HepG2 (cell line): ENCODE measurements at regions not wholly inside any gene's neighbourhood (a gene's known extent, or its start where the extent isn't known, plus 50 kb on each side); places are given as distances from the start of the nearest gene placed in this dataset.

Experiments
- ETV6 ChIP-seq: sonication (generic); formaldehyde crosslinking; conservative IDR thresholded peaks from 2 replicates; pipeline ENCODE4 v1.4.0; 2020; ENCODE audit warnings: missing genetic modification reagents
- FOXP1 ChIP-seq, 2 experiments: fragments of 450-650 bp in 1 of 2; IDR thresholded peaks; 2 replicates each; pipeline ENCODE4 v1.6.1; 2017 to 2018; ENCODE audit warnings: antibody characterized with exemption in 1 of 2
- GLI4 ChIP-seq: sonication (generic); formaldehyde crosslinking; IDR thresholded peaks from 2 replicates; pipeline ENCODE4 v1.5.1; 2020; ENCODE audit warnings: missing genetic modification reagents, mild to moderate bottlenecking, moderate library complexity, borderline replicate concordance
- GLMP ChIP-seq: sonication (generic); formaldehyde crosslinking; IDR thresholded peaks from 2 replicates; pipeline ENCODE4 v1.9.0; 2021; ENCODE audit warnings: missing genetic modification reagents, mild to moderate bottlenecking, borderline replicate concordance
- HMG20A ChIP-seq: IDR thresholded peaks from 2 replicates; pipeline ENCODE4 v1.6.1; 2016; ENCODE audit warnings: borderline replicate concordance
- HNF1B ChIP-seq: sonication (generic); formaldehyde crosslinking; IDR thresholded peaks from 2 replicates; pipeline ENCODE4 v1.5.1; 2020; ENCODE audit warnings: mild to moderate bottlenecking, moderate library complexity, missing genetic modification reagents
- HOXA7 ChIP-seq: sonication (generic); formaldehyde crosslinking; IDR thresholded peaks from 2 replicates; pipeline ENCODE4 v1.8.1; 2022; ENCODE audit warnings: mild to moderate bottlenecking, missing genetic modification reagents, moderate library complexity
- IKZF1 ChIP-seq: fragments of 450-650 bp; IDR thresholded peaks from 2 replicates; pipeline ENCODE4 v1.7.1; 2016
- KDM5A ChIP-seq: fragments of 200-600 bp; sonication (generic); IDR thresholded peaks from 2 replicates; pipeline ENCODE4 v1.7.0; 2018; ENCODE audit warnings: antibody characterized with exemption, mild to moderate bottlenecking, low read length, borderline replicate concordance
- KLF9 ChIP-seq: IDR thresholded peaks from 2 replicates; pipeline ENCODE4 v1.6.1; 2016; ENCODE audit warnings: low read depth
- NFATC3 ChIP-seq: sonication (generic); formaldehyde crosslinking; IDR thresholded peaks from 2 replicates; pipeline ENCODE4 v1.5.1; 2020; ENCODE audit warnings: mild to moderate bottlenecking, missing genetic modification reagents
- PRPF4 ChIP-seq: fragments of 200-400 bp; formaldehyde crosslinking; IDR thresholded peaks from 2 replicates; pipeline ENCODE4 v1.6.1; 2016; ENCODE audit warnings: low read length, low read depth; ENCODE audit not compliant: poor library complexity, severe bottlenecking
- RARG ChIP-seq: sonication (generic); formaldehyde crosslinking; IDR thresholded peaks from 2 replicates; pipeline ENCODE4 v1.4.0; 2020; ENCODE audit warnings: low read depth, mild to moderate bottlenecking, missing genetic modification reagents
- RXRB ChIP-seq: IDR thresholded peaks from 2 replicates; pipeline ENCODE4 v1.6.1; 2016; ENCODE audit warnings: borderline replicate concordance, missing genetic modification reagents, missing compliant biosample characterization
- TBX3 ChIP-seq: fragments of 450-650 bp; IDR thresholded peaks from 2 replicates; pipeline ENCODE4 v1.6.1; 2017; ENCODE audit warnings: antibody characterized with exemption, mild to moderate bottlenecking, inconsistent platforms, borderline replicate concordance
- TFDP2 ChIP-seq: sonication (generic); formaldehyde crosslinking; IDR thresholded peaks from 2 replicates; pipeline ENCODE4 v1.4.0; 2020; ENCODE audit warnings: missing genetic modification reagents
- ZBTB14 ChIP-seq: sonication (generic); formaldehyde crosslinking; IDR thresholded peaks from 2 replicates; pipeline ENCODE4 v1.4.0; 2020; ENCODE audit warnings: missing genetic modification reagents
- ZBTB43 ChIP-seq: sonication (generic); formaldehyde crosslinking; conservative IDR thresholded peaks from 2 replicates; pipeline ENCODE4 v1.4.0; 2020; ENCODE audit warnings: missing genetic modification reagents
- ZFP41 ChIP-seq: sonication (generic); formaldehyde crosslinking; IDR thresholded peaks from 2 replicates; pipeline ENCODE4 v1.4.0; 2020; ENCODE audit warnings: mild to moderate bottlenecking, missing genetic modification reagents, borderline replicate concordance
- ZFP62 ChIP-seq: sonication (generic); formaldehyde crosslinking; IDR thresholded peaks from 2 replicates; pipeline ENCODE4 v1.4.0; 2020; ENCODE audit warnings: missing genetic modification reagents
- ZNF235 ChIP-seq: sonication (generic); formaldehyde crosslinking; IDR thresholded peaks from 2 replicates; pipeline ENCODE4 v1.8.1; 2023; ENCODE audit warnings: mild to moderate bottlenecking, missing genetic modification reagents, borderline replicate concordance
- ZNF367 ChIP-seq: sonication (generic); formaldehyde crosslinking; IDR thresholded peaks from 2 replicates; pipeline ENCODE4 v1.4.0; 2020; ENCODE audit warnings: missing genetic modification reagents, borderline replicate concordance
- ZNF496 ChIP-seq: sonication (generic); formaldehyde crosslinking; IDR thresholded peaks from 2 replicates; pipeline ENCODE4 v1.8.1; 2023; ENCODE audit warnings: mild to moderate bottlenecking, moderate library complexity, missing genetic modification reagents; ENCODE audit not compliant: insufficient replicate concordance
- ZNF546 ChIP-seq: sonication (generic); formaldehyde crosslinking; conservative IDR thresholded peaks from 2 replicates; pipeline ENCODE4 v1.8.1; 2023; ENCODE audit warnings: mild to moderate bottlenecking, missing genetic modification reagents
- ZNF577 ChIP-seq: sonication (generic); formaldehyde crosslinking; IDR thresholded peaks from 2 replicates; pipeline ENCODE4 v1.4.0; 2020; ENCODE audit warnings: mild to moderate bottlenecking, low read depth, missing genetic modification reagents, borderline replicate concordance
- ZZZ3 ChIP-seq: sonication (generic); formaldehyde crosslinking; IDR thresholded peaks from 2 replicates; pipeline ENCODE4 v1.4.0; 2020; ENCODE audit warnings: missing genetic modification reagents, mild to moderate bottlenecking, borderline replicate concordance

- no peak for TF ChIP-seq GLMP (CRISPR knock-in tag)
- no peak for TF ChIP-seq ZBTB43
- TF ChIP-seq ZNF546 (CRISPR knock-in tag) = no peak
- no peak for TF ChIP-seq PRPF4
- no peak for TF ChIP-seq IKZF1
- no peak for TF ChIP-seq ZZZ3
- no peak for TF ChIP-seq ZBTB14 (CRISPR knock-in tag)
- no peak for TF ChIP-seq RARG (CRISPR knock-in tag)
- no peak for TF ChIP-seq ZNF496 (CRISPR knock-in tag)
- TF ChIP-seq GLI4 (CRISPR knock-in tag) = no peak
- TF ChIP-seq HOXA7 (CRISPR knock-in tag) = no peak
- no peak for TF ChIP-seq TFDP2 (CRISPR knock-in tag)
- TF ChIP-seq ZFP41 = no peak
- no peak for TF ChIP-seq KLF9
- no peak for TF ChIP-seq ZNF577 (CRISPR knock-in tag)
- TF ChIP-seq HMG20A (CRISPR knock-in tag) = no peak; the same call in 1 of the 2 replicates
- TF ChIP-seq ETV6 (CRISPR knock-in tag) = no peak
- TF ChIP-seq RXRB = peak; percentile 28; the same call in 1 of the 2 replicates
- TF ChIP-seq NFATC3 (CRISPR knock-in tag) = no peak
- no peak for TF ChIP-seq FOXP1 (IDR thresholded peaks at IDR 0.05)
- no peak for TF ChIP-seq FOXP1 (CRISPR knock-in tag; IDR thresholded peaks at IDR 0.05)
- TF ChIP-seq ZNF367 (CRISPR knock-in tag) = no peak
- peak; percentile 61; the same call in 1 of the 2 replicates for TF ChIP-seq TBX3
- TF ChIP-seq ZNF235 = no peak
- TF ChIP-seq KDM5A = no peak
- TF ChIP-seq HNF1B (CRISPR knock-in tag) = 0 out of 2 replicates have a peak, but pooled peaks have one; percentile 37
- no peak for TF ChIP-seq ZFP62
These were observed 70.2 kb upstream of the ALDH1A1 start (continued) for GRCh38 chr9:73023025-73023541.
